ENCODE measurements at regions not wholly inside any gene's neighbourhood (a gene's known extent, or its start where the extent isn't known, plus 50 kb on each side); places are given as distances from the start of the nearest gene placed in this dataset.
"Not testable (repeated sequence)": the region's sequence is repeated elsewhere in the genome, so short reads cannot be mapped to it uniquely, and the experiment has no call there.

DNA sequence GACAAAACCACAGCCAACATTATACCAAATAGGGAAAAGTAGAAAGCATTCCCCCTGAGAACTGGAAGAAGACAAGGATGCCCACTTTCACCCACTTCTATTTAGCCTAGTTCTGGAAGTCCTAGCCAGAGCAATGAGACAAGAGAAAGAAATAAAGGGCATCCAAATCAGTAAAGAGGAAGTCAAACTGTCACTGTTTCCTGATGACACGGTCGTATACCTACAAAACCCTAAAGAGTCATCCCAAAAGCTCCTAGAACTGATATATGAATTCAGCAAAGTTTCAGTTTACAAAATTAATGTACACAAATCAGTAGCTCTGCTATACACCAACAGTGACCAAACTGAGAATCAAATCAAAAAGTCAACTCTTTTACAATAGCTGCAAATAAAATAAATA, 142.6 kb upstream of the P2RY1 start:
- TF ChIP-seq EP300, POLR2A (IDR thresholded peaks at IDR 0.05): not testable (repeated sequence)
- TF ChIP-seq, protein P1, sequence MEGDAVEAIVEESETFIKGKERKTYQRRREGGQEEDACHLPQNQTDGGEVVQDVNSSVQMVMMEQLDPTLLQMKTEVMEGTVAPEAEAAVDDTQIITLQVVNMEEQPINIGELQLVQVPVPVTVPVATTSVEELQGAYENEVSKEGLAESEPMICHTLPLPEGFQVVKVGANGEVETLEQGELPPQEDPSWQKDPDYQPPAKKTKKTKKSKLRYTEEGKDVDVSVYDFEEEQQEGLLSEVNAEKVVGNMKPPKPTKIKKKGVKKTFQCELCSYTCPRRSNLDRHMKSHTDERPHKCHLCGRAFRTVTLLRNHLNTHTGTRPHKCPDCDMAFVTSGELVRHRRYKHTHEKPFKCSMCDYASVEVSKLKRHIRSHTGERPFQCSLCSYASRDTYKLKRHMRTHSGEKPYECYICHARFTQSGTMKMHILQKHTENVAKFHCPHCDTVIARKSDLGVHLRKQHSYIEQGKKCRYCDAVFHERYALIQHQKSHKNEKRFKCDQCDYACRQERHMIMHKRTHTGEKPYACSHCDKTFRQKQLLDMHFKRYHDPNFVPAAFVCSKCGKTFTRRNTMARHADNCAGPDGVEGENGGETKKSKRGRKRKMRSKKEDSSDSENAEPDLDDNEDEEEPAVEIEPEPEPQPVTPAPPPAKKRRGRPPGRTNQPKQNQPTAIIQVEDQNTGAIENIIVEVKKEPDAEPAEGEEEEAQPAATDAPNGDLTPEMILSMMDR (IDR thresholded peaks at IDR 0.05): not testable (repeated sequence)
